GM12874 (cell line): ENCODE measurements at regions not wholly inside any gene's neighbourhood (a gene's known extent, or its start where the extent isn't known, plus 50 kb on each side); places are given as distances from the start of the nearest gene placed in this dataset.

Source experiments
- CTCF ChIP-seq: IDR thresholded peaks from 2 replicates; pipeline ENCODE4 v1.5.1; 2011; ENCODE audit warnings: low read depth, mild to moderate bottlenecking, control low read depth, low read length, moderate library complexity; ENCODE audit not compliant: insufficient read depth

- no peak for TF ChIP-seq CTCF
Observed at GRCh38 chr1:69506311-69506710, 61.4 kb upstream of the LRRC7 start.

- no peak for TF ChIP-seq CTCF
Observed at GRCh38 chr1:69506721-69507120, 61.0 kb upstream of the LRRC7 start.

GRCh38 chr1:69510026-69510425 is 57.7 kb upstream of the LRRC7 start:
- no peak for TF ChIP-seq CTCF

- no peak for TF ChIP-seq CTCF
Observed at GRCh38 chr1:69511426-69512192, 56.1 kb upstream of the LRRC7 start.

- no peak for TF ChIP-seq CTCF
Observed at GRCh38 chr1:69513601-69514000, 54.1 kb upstream of the LRRC7 start.
